HG03439 (cell line): ENCODE measurements at regions not wholly inside any gene's neighbourhood (a gene's known extent, or its start where the extent isn't known, plus 50 kb on each side); places are given as distances from the start of the nearest gene placed in this dataset.

Source experiments
- ATAC-seq: cut with Tn5 transposase; IDR thresholded peaks from one replicate; pipeline ENCODE4 v1.9.1; 2021; ENCODE audit warnings: mild to moderate bottlenecking, moderate library complexity; ENCODE audit not compliant: unreplicated experiment

GRCh38 chr2:158049129-158049855 lies 52.4 kb upstream of the UPP2 start:
- no peak for ATAC-seq

GRCh38 chr2:158048327-158048726 lies 53.3 kb upstream of the UPP2 start:
- ATAC-seq: no peak

- ATAC-seq: no peak
Measured at GRCh38 chr2:158047156-158047611, 54.5 kb upstream of the UPP2 start.

- no peak for ATAC-seq
Measured at GRCh38 chr2:158046121-158046880, 55.4 kb upstream of the UPP2 start.

GRCh38 chr2:158045362-158045761 lies 56.3 kb upstream of the UPP2 start:
- ATAC-seq: no peak

GRCh38 chr2:158043181-158043948 lies 58.3 kb upstream of the UPP2 start:
- ATAC-seq: no peak

GRCh38 chr2:158042666-158043065 lies 59.0 kb upstream of the UPP2 start:
- ATAC-seq: no peak

- ATAC-seq: no peak
Measured at GRCh38 chr2:158042245-158042644, 59.4 kb upstream of the UPP2 start.

- ATAC-seq: no peak
Measured at GRCh38 chr2:158041400-158041799, 60.3 kb upstream of the UPP2 start.

- ATAC-seq: no peak
Measured at GRCh38 chr2:158038901-158039300, 62.8 kb upstream of the UPP2 start.

GRCh38 chr2:158034198-158034866 lies 67.3 kb upstream of the UPP2 start:
- no peak for ATAC-seq

- no peak for ATAC-seq
Measured at GRCh38 chr2:158031371-158031770, 70.3 kb upstream of the UPP2 start.

- no peak for ATAC-seq
Measured at GRCh38 chr2:158025255-158025996, 76.2 kb upstream of the UPP2 start.

- ATAC-seq: peak; percentile 77
Measured at GRCh38 chr2:158024288-158024898, 77.3 kb upstream of the UPP2 start.

GRCh38 chr2:158022888-158023287 lies 78.8 kb upstream of the UPP2 start:
- no peak for ATAC-seq

- no peak for ATAC-seq
Measured at GRCh38 chr2:158021226-158021625, 80.5 kb upstream of the UPP2 start.

GRCh38 chr2:158015428-158016076 lies 86.1 kb upstream of the UPP2 start:
- ATAC-seq: no peak

- no peak for ATAC-seq
Measured at GRCh38 chr2:158013891-158014290, 87.8 kb upstream of the UPP2 start.

GRCh38 chr2:158011055-158011771 lies 90.5 kb upstream of the UPP2 start:
- ATAC-seq: no peak
